GM12873 (cell line): ENCODE measurements at regions not wholly inside any gene's neighbourhood (a gene's known extent, or its start where the extent isn't known, plus 50 kb on each side); places are given as distances from the start of the nearest gene placed in this dataset.

ENCODE experiments used
- TF ChIP-seq, protein P1 (sequence below): IDR thresholded peaks from 2 replicates; pipeline ENCODE4 v1.5.1; 2012; ENCODE audit warnings: low read depth, mild to moderate bottlenecking, moderate library complexity, low read length, control low read depth; ENCODE audit not compliant: insufficient read depth; ENCODE audit errors: missing control alignments

DNA sequence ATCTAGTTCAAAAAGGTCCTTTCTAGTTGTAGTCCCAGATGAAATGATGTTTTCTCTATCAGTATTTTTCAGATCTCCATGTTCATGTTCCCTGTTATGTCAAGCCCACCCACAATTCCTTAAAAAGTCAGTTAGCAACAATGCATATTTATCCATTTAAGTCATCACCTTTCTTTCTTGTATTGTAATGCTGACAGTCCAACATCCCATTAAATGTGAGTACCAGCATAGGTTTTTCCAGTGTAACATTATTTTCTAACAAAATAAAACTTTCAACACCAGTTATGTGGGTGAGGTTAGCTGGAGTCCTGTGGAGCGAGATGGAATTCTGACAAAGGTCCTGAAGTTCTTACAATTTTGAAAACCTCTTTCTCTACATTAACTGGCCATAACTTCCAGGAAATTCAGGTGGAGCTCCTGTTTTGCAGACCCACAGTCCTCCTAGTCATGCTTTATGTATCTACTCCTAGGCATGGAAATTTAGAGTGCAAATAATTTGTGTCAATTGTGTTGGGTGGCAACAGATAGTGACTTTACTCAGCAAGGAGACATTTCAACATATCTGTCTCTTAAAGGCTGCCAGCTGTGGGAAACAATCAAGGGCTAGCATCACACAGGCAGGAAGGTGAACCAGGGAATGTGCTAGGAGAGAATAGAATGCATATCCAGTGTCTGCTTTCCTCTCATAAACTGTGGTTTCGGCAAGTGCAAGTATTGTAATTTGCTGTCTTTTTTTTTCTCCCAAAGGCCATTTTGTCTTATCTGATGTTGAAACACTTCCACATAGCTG is 162.6 kb downstream of the MTERF1 start:
- TF ChIP-seq, protein P1, sequence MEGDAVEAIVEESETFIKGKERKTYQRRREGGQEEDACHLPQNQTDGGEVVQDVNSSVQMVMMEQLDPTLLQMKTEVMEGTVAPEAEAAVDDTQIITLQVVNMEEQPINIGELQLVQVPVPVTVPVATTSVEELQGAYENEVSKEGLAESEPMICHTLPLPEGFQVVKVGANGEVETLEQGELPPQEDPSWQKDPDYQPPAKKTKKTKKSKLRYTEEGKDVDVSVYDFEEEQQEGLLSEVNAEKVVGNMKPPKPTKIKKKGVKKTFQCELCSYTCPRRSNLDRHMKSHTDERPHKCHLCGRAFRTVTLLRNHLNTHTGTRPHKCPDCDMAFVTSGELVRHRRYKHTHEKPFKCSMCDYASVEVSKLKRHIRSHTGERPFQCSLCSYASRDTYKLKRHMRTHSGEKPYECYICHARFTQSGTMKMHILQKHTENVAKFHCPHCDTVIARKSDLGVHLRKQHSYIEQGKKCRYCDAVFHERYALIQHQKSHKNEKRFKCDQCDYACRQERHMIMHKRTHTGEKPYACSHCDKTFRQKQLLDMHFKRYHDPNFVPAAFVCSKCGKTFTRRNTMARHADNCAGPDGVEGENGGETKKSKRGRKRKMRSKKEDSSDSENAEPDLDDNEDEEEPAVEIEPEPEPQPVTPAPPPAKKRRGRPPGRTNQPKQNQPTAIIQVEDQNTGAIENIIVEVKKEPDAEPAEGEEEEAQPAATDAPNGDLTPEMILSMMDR: no peak

DNA sequence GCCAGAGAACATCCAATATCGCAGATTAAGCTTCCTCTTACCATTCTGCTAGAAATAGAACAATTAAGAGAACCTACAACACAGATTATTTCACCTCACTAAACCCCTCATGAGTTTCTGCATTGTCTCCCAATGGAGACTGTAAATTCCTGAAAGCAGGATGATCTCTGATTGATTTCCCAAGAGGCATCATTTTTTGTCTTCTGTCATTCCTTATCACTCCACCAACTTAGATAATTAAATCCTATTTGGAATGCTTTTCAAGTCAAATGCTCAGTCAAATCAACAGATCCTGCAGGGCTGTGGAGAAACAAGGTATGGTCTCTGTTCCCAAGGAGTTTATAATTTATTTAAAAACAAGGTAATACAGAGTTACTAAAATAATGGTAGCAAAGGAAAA is 161.5 kb downstream of the MTERF1 start:
- TF ChIP-seq, protein P1: no peak

DNA sequence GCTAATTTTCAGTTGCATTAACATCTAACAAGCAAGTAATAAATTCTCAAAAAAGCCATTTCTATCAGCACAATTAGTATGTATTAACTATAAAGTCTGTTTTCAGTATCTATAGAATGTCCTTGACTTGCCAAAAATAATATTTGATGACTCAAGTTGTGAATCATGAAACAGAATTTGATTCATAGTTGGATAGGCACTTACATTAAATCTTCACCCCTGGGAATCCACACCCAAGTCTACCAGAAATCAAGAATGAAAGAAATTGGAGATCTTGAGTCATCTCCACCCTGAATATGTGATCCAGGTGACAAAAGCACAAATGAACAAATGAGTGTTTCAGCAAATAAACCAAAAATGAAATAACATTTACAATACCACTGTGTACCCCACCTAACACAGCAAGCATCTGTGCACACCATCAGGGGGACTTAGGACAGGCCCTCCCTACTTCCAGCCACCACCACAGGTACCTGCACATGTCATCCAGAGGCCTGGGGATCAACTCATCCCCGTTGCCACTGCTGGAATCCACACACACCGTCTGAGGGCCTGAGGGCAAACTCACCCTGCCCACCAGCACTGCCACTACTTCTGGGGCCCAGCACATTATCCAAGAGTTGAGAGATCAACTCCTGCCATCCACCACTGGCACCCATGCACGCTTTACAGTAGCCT is 160.1 kb downstream of the MTERF1 start:
- TF ChIP-seq, protein P1: no peak

GRCh38 chr7:91722831-91723230 is 157.7 kb downstream of the MTERF1 start:
- TF ChIP-seq, protein P1: no peak

DNA sequence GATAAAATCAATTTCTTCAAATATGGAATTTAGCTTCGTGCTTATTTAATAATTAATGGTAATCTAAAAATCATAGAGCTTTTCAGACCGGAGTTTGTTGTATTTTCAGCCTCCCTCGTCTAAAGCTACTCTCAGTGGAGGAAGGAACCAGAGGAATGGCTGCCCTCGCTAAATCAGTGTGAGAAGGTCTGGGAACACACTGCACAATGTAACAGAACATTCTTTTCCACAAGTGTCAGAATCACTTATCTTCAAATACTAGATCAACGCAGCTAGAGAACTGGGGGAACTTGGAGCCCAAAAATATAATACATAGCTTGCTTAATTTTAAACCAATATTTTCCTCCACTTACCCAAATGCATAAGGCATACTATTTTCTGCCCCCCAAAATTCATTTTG is 148.5 kb downstream of the MTERF1 start:
- TF ChIP-seq, protein P1: no peak

- TF ChIP-seq, protein P1: no peak
These were observed 131.1 kb downstream of the MTERF1 start for GRCh38 chr7:91749418-91749817.

GRCh38 chr7:91750091-91750490 is 130.4 kb downstream of the MTERF1 start:
- TF ChIP-seq, protein P1: no peak
